ENCODE measurements at regions not wholly inside any gene's neighbourhood (a gene's known extent, or its start where the extent isn't known, plus 50 kb on each side); places are given as distances from the start of the nearest gene placed in this dataset.

GRCh38 chrX:40346379-40346778 lies 234.4 kb upstream of the ATP6AP2 start:
- Histone ChIP-seq H3K4me3 (no peak overlapping the region), H3K27ac (no peak overlapping the region), H3K4me1 (no peaks in the 10 kb centered on the region), H3K27me3 (no peaks in the 10 kb centered on the region), H3K36me3 (no peaks in the 10 kb centered on the region), H3K9me3 (no peaks in the 10 kb centered on the region)
- 63% methylated on average over 1 of the region's 1 CpG for WGBS
- no peak for TF ChIP-seq POLR2A (IDR thresholded peaks at IDR 0.05)
- no peak for DNase-seq (ENCODE audit: low spot score in 2 of 2)

GRCh38 chrX:40343319-40343718 lies 237.5 kb upstream of the ATP6AP2 start:
- Histone ChIP-seq H3K4me1 (no peaks in the 10 kb centered on the region), H3K4me3 (no peak overlapping the region), H3K9me3 (no peaks in the 10 kb centered on the region), H3K27ac (no peak overlapping the region), H3K36me3 (no peaks in the 10 kb centered on the region), H3K27me3 (no peaks in the 10 kb centered on the region)
- DNase-seq (ENCODE audit: low spot score in 2 of 2): no peak
- 100% methylated on average over 5 of the region's 12 CpGs for WGBS
- no peak for TF ChIP-seq POLR2AphosphoS5 (IDR thresholded peaks at IDR 0.05)
- no peak for TF ChIP-seq EP300 (IDR thresholded peaks at IDR 0.05)
- TF ChIP-seq CTCF (IDR thresholded peaks at IDR 0.05): no peak
- no peak for TF ChIP-seq POLR2A (IDR thresholded peaks at IDR 0.05)

GRCh38 chrX:40340116-40340515 lies 240.7 kb upstream of the ATP6AP2 start:
- no peaks in the 10 kb centered on the region for H3K4me1 ChIP-seq
- H3K4me3 ChIP-seq: no peak overlapping the region
- WGBS: 75% methylated on average over 1 of the region's 1 CpG
- H3K27ac ChIP-seq: no peak overlapping the region
- TF ChIP-seq POLR2AphosphoS5 (IDR thresholded peaks at IDR 0.05) (no peak), CTCF (IDR thresholded peaks at IDR 0.05) (no peak), EP300 (IDR thresholded peaks at IDR 0.05) (no peak)
- DNase-seq (ENCODE audit: low spot score in 2 of 2): no peak
- no peaks in the 10 kb centered on the region for H3K36me3 ChIP-seq
- no peaks in the 10 kb centered on the region for H3K9me3 ChIP-seq
- H3K27me3 ChIP-seq: no peaks in the 10 kb centered on the region

- H3K36me3 ChIP-seq: no peaks in the 10 kb centered on the region
- WGBS: 87% methylated on average over 3 of the region's 3 CpGs
- H3K9me3 ChIP-seq: no peaks in the 10 kb centered on the region
- H3K4me3 ChIP-seq: no peak overlapping the region
- DNase-seq (ENCODE audit: low spot score in 2 of 2): no peak
- H3K27ac ChIP-seq: no peak overlapping the region
- TF ChIP-seq CTCF (IDR thresholded peaks at IDR 0.05) (no peak), EP300 (IDR thresholded peaks at IDR 0.05) (no peak), POLR2A (IDR thresholded peaks at IDR 0.05) (no peak), POLR2AphosphoS5 (IDR thresholded peaks at IDR 0.05) (no peak)
- H3K27me3 ChIP-seq: no peaks in the 10 kb centered on the region
- no peaks in the 10 kb centered on the region for H3K4me1 ChIP-seq
Measured at GRCh38 chrX:40333344-40333743, 235.6 kb upstream of the BCOR start.

GRCh38 chrX:40331762-40332161 lies 234.0 kb upstream of the BCOR start:
- no peak for DNase-seq (ENCODE audit: low spot score in 2 of 2)
- WGBS: 84% methylated on average over 5 of the region's 5 CpGs
- Histone ChIP-seq H3K4me1 (no peaks in the 10 kb centered on the region), H3K27me3 (no peaks in the 10 kb centered on the region), H3K27ac (no peak overlapping the region), H3K9me3 (no peaks in the 10 kb centered on the region), H3K4me3 (no peak overlapping the region), H3K36me3 (no peaks in the 10 kb centered on the region)
- TF ChIP-seq POLR2A (IDR thresholded peaks at IDR 0.05): no peak
- no peak for TF ChIP-seq CTCF (IDR thresholded peaks at IDR 0.05)
- TF ChIP-seq EP300 (IDR thresholded peaks at IDR 0.05): no peak
- no peak for TF ChIP-seq POLR2AphosphoS5 (IDR thresholded peaks at IDR 0.05)

GRCh38 chrX:40331353-40331752 lies 233.6 kb upstream of the BCOR start:
- TF ChIP-seq POLR2A (IDR thresholded peaks at IDR 0.05): no peak
- TF ChIP-seq EP300 (IDR thresholded peaks at IDR 0.05): no peak
- no peak for TF ChIP-seq CTCF (IDR thresholded peaks at IDR 0.05)
- no peak for TF ChIP-seq POLR2AphosphoS5 (IDR thresholded peaks at IDR 0.05)
- no peaks in the 10 kb centered on the region for H3K36me3 ChIP-seq
- H3K9me3 ChIP-seq: no peaks in the 10 kb centered on the region
- no peaks in the 10 kb centered on the region for H3K4me1 ChIP-seq
- no peak for DNase-seq (ENCODE audit: low spot score in 2 of 2)
- no peak overlapping the region for H3K4me3 ChIP-seq
- no peaks in the 10 kb centered on the region for H3K27me3 ChIP-seq
- 75% methylated on average over 5 of the region's 5 CpGs for whole genome bisulfite sequencing
- no peak overlapping the region for H3K27ac ChIP-seq

Data from suprapubic skin (tissue), 4 donors.